WI38 (cell line): ENCODE measurements at regions not wholly inside any gene's neighbourhood (a gene's known extent, or its start where the extent isn't known, plus 50 kb on each side); places are given as distances from the start of the nearest gene placed in this dataset.

ENCODE experiments used
- H3K4me3 ChIP-seq: 2 replicates; pipeline ENCODE4 v1.5.1; 2011; ENCODE audit warnings: low read depth, mild to moderate bottlenecking, control low read depth, low read length
- CTCF ChIP-seq: IDR thresholded peaks from 2 replicates; pipeline ENCODE4 v1.5.1; 2012; ENCODE audit warnings: low read depth, mild to moderate bottlenecking, control low read depth, low read length

- no peak for TF ChIP-seq CTCF
- H3K4me3 ChIP-seq: no peak overlapping the region
Measured at GRCh38 chr16:49194537-49195236, 87.0 kb downstream of the CBLN1 start.

- no peak overlapping the region for H3K4me3 ChIP-seq
- no peak for TF ChIP-seq CTCF
Measured at GRCh38 chr16:49193596-49193995, 88.0 kb downstream of the CBLN1 start.

- no peak overlapping the region for H3K4me3 ChIP-seq
- no peak for TF ChIP-seq CTCF
Measured at GRCh38 chr16:49189286-49189685, 92.4 kb downstream of the CBLN1 start.

- no peak for TF ChIP-seq CTCF
- H3K4me3 ChIP-seq: no peak overlapping the region
Measured at GRCh38 chr16:49183911-49184310, 97.7 kb downstream of the CBLN1 start.

GRCh38 chr16:49181791-49182518, 99.7 kb downstream of the CBLN1 start:
- no peak overlapping the region for H3K4me3 ChIP-seq
- no peak for TF ChIP-seq CTCF

GRCh38 chr16:49179714-49180330, 101.8 kb downstream of the CBLN1 start:
- TF ChIP-seq CTCF: no peak
- H3K4me3 ChIP-seq: no peak overlapping the region

GRCh38 chr16:49168126-49168525, 113.5 kb downstream of the CBLN1 start:
- no peak for TF ChIP-seq CTCF
- no peak overlapping the region for H3K4me3 ChIP-seq
